ENCODE measurements at regions not wholly inside any gene's neighbourhood (a gene's known extent, or its start where the extent isn't known, plus 50 kb on each side); places are given as distances from the start of the nearest gene placed in this dataset.

DNA sequence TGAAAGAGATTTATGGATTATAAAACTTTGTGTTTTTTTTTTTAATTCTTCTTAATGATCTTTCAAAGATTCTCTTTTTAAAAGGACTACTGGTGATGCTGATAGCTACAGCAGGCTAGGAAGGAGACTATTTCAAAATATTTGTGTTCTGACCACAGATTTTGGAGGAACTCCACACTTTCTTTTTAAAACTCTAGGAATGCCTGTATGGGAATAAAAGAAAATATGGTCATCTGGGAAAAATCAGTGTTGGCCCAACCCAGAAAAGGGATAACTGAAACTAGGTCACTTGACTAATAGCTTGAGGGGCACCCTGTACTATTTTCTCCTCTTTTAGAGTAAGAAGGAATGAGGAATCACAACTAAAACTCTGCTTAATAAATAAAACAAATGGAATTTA, 97.6 kb upstream of the ADAMTS19 start:
- TF ChIP-seq, protein P1, sequence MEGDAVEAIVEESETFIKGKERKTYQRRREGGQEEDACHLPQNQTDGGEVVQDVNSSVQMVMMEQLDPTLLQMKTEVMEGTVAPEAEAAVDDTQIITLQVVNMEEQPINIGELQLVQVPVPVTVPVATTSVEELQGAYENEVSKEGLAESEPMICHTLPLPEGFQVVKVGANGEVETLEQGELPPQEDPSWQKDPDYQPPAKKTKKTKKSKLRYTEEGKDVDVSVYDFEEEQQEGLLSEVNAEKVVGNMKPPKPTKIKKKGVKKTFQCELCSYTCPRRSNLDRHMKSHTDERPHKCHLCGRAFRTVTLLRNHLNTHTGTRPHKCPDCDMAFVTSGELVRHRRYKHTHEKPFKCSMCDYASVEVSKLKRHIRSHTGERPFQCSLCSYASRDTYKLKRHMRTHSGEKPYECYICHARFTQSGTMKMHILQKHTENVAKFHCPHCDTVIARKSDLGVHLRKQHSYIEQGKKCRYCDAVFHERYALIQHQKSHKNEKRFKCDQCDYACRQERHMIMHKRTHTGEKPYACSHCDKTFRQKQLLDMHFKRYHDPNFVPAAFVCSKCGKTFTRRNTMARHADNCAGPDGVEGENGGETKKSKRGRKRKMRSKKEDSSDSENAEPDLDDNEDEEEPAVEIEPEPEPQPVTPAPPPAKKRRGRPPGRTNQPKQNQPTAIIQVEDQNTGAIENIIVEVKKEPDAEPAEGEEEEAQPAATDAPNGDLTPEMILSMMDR (IDR thresholded peaks at IDR 0.05), result no peak
- Histone ChIP-seq H3K27ac (no peak overlapping the region), H3K9me3 (peaks cover 0 to 10% of the 10 kb centered on the region in 2 donors), H3K4me3 (no peak overlapping the region), H3K27me3 (no peaks in the 10 kb centered on the region), H3K4me1 (no peaks in the 10 kb centered on the region), H3K36me3 (no peaks in the 10 kb centered on the region)
- DNase-seq (no peak), ATAC-seq (no peak)
- intact Hi-C loops (cut with DNase I), result no loop called here

DNA sequence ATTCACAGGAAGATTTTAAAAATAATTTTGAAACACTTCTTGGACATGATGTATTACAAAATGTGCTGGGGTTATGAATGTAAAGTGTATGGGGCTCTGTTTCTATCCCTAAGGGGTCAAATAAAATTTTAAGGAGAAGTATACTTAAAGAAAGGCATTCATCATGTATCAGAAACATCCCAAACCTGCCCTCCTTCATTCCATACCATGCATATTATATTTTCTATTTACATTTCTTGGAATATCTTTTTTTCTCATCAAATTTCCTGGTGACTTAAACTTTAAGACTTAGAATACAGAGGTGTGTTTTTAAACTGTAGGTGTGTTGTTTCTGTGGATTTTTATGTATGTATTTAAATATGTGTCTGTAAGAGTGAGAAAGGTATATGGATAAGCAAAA, 96.1 kb upstream of the ADAMTS19 start:
- peaks cover 0 to 10% of the 10 kb centered on the region in 2 donors for H3K9me3 ChIP-seq
- TF ChIP-seq, protein P1 (IDR thresholded peaks at IDR 0.05), result no peak
- no peak overlapping the region for H3K27ac ChIP-seq
- DNase-seq (no peak), ATAC-seq (no peak)
- no peaks in the 10 kb centered on the region for H3K4me1 ChIP-seq
- no peaks in the 10 kb centered on the region for H3K36me3 ChIP-seq
- intact Hi-C loops (cut with DNase I), result no loop called here
- no peak overlapping the region for H3K4me3 ChIP-seq
- H3K27me3 ChIP-seq, result no peaks in the 10 kb centered on the region

DNA sequence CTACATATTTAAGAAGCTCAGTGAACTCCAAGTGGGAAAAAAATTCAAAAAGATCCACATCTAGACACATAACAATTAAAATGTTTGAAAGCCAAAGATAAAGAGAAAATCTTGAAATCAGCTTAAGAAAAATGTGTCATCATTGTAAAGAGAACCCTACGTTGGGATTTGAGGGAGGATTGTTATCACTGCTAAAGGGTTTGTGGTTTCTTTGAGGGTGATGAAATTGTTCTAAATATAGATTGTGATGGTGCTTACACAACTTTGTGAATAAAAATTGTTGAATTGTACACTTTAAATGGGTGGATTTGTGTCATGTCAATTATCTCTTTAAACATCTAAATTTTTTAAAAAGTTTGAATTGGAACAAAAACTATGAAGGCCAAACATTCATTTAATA, 92.2 kb upstream of the ADAMTS19 start:
- Histone ChIP-seq H3K9me3 (peaks cover 0 to 10% of the 10 kb centered on the region in 2 donors), H3K27me3 (no peaks in the 10 kb centered on the region), H3K36me3 (no peaks in the 10 kb centered on the region), H3K4me1 (no peaks in the 10 kb centered on the region), H3K4me3 (no peak overlapping the region), H3K27ac (no peak overlapping the region)
- TF ChIP-seq, protein P1 (IDR thresholded peaks at IDR 0.05), result no peak
- DNase-seq (no peak), ATAC-seq (no peak)
- intact Hi-C loops (cut with DNase I), result no loop called here

DNA sequence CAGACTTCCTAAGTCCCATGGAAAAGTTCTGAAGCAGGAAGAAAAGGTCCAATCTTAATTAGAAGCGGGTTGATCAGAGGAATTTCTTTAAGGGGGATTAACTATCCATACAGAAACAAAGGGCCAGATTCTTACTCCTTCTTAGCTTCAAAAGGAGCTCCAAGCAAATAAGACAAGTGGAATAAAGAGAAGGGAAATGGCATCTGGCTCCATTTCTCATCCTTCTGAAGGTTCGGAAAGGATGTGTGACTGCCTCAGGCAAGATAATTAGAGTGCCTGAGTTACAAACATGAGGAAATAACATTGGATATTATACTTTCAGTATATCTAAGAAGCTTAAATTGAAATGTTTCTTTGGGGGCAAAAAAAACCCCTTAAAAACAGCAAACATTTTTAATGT, 88.1 kb upstream of the ADAMTS19 start:
- ATAC-seq (no peak), DNase-seq (no peak)
- no peaks in the 10 kb centered on the region for H3K9me3 ChIP-seq
- TF ChIP-seq, protein P1 (IDR thresholded peaks at IDR 0.05), result no peak
- intact Hi-C loops (cut with DNase I), result no loop called here
- no peak overlapping the region for H3K27ac ChIP-seq
- H3K4me1 ChIP-seq, result no peaks in the 10 kb centered on the region
- no peaks in the 10 kb centered on the region for H3K27me3 ChIP-seq
- no peaks in the 10 kb centered on the region for H3K36me3 ChIP-seq
- no peak overlapping the region for H3K4me3 ChIP-seq

GRCh38 chr5:129377504-129377903, 82.6 kb upstream of the ADAMTS19 start:
- H3K27ac ChIP-seq, result no peak overlapping the region
- intact Hi-C loops (cut with DNase I), result no loop called here

More at GRCh38 chr5:129377504-129377903, 82.6 kb upstream of the ADAMTS19 start:
- Histone ChIP-seq H3K4me1 (no peaks in the 10 kb centered on the region), H3K9me3 (no peaks in the 10 kb centered on the region), H3K27me3 (no peaks in the 10 kb centered on the region), H3K4me3 (no peak overlapping the region), H3K36me3 (no peaks in the 10 kb centered on the region)
- TF ChIP-seq, protein P1 (IDR thresholded peaks at IDR 0.05), result no peak
- DNase-seq, result no peak
- ATAC-seq, result no peak
